Osteoblast (primary cell): ENCODE measurements at regions not wholly inside any gene's neighbourhood (a gene's known extent, or its start where the extent isn't known, plus 50 kb on each side); places are given as distances from the start of the nearest gene placed in this dataset.
"Not testable (repeated sequence)": the region's sequence is repeated elsewhere in the genome, so short reads cannot be mapped to it uniquely, and the experiment has no call there.

Experiments used
- DNase-seq: peaks from one replicate; pipeline ENCODE4 v3.0.0; 2011; ENCODE audit warnings: low spot score, mixed read lengths; ENCODE audit not compliant: insufficient read length; ENCODE audit errors: missing footprints
- H2AFZ ChIP-seq: 2 replicates; pipeline ENCODE4 v1.6.0; 2011; ENCODE audit warnings: mild to moderate bottlenecking, low read length
- H3K27ac ChIP-seq: 2 replicates; pipeline ENCODE4 v1.5.1; 2011; ENCODE audit warnings: mild to moderate bottlenecking, low read depth, low read length, moderate library complexity
- H3K27me3 ChIP-seq: 2 replicates; pipeline ENCODE4 v1.6.0; 2012; ENCODE audit warnings: mild to moderate bottlenecking, control low read depth, inconsistent platforms, low read length, moderate library complexity; ENCODE audit not compliant: insufficient read depth
- H3K36me3 ChIP-seq: 2 replicates; pipeline ENCODE4 v1.5.1; 2011; ENCODE audit warnings: mild to moderate bottlenecking, low read length, control low read depth, moderate library complexity; ENCODE audit not compliant: insufficient read depth
- H3K4me1 ChIP-seq: 2 replicates; pipeline ENCODE4 v1.5.1; 2011; ENCODE audit warnings: mild to moderate bottlenecking, low read length, control low read depth, moderate library complexity; ENCODE audit not compliant: insufficient read depth
- H3K4me2 ChIP-seq: 2 replicates; pipeline ENCODE4 v1.6.0; 2011; ENCODE audit warnings: mild to moderate bottlenecking, low read length; ENCODE audit not compliant: insufficient read depth
- H3K4me3 ChIP-seq: fragments of 200-600 bp; sonication (generic); 3 replicates; pipeline ENCODE4 v1.5.1; 2012; ENCODE audit warnings: mild to moderate bottlenecking, low read length, inconsistent platforms; ENCODE audit not compliant: insufficient read depth
- H3K79me2 ChIP-seq: 2 replicates; pipeline ENCODE4 v1.6.0; 2012; ENCODE audit warnings: mild to moderate bottlenecking, low read length, control low read depth, inconsistent platforms; ENCODE audit not compliant: insufficient read depth
- H3K9me3 ChIP-seq: 2 replicates; pipeline ENCODE4 v1.5.1; 2011; ENCODE audit warnings: low read depth, low read length, control low read depth
- H4K20me1 ChIP-seq: 2 replicates; pipeline ENCODE4 v1.6.0; 2012; ENCODE audit warnings: mild to moderate bottlenecking, low read length, control low read depth; ENCODE audit not compliant: insufficient read depth
- CTCF ChIP-seq: IDR thresholded peaks from 2 replicates; pipeline ENCODE4 v1.5.1; 2011; ENCODE audit warnings: mild to moderate bottlenecking, low read depth, low read length, moderate library complexity; ENCODE audit errors: extremely low read depth

- H3K27me3 ChIP-seq, result peaks cover 19% of the 10 kb centered on the region
- H3K79me2 ChIP-seq, result no peaks in the 10 kb centered on the region
- no peak overlapping the region for H3K4me3 ChIP-seq
- no peaks in the 10 kb centered on the region for H4K20me1 ChIP-seq
- peak overlapping the region; percentile 6 for H2AFZ ChIP-seq
- H3K4me1 ChIP-seq, result no peaks in the 10 kb centered on the region
- H3K36me3 ChIP-seq, result no peaks in the 10 kb centered on the region
- DNase-seq, result peak; percentile 32
- no peak overlapping the region for H3K4me2 ChIP-seq
- no peaks in the 10 kb centered on the region for H3K9me3 ChIP-seq
- TF ChIP-seq CTCF, result no peak
- no peak overlapping the region for H3K27ac ChIP-seq
Measured at GRCh38 chr2:64899081-64899865, 89.9 kb upstream of the SLC1A4 start.

DNA sequence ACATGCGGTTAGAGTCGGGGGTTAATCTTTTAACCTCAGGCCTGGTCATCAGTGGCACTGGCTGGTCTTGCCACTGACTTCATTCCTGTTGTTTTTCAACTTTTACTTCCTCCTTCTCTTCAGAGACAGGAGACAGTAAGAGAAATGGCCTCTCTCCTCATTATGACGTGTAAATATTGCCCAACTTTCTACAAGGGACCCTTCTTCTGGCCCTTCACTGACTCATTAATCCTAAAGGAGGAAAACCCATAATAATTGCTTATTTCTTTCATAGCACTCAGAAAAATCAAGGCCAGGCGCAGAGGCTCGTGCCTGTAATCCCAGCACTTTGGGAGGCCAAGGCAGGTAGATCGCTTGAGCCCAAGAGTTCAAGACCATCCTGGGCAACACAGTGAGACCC lies 89.3 kb upstream of the SLC1A4 start:
- H3K27ac ChIP-seq, DNase-seq, H3K4me1 ChIP-seq, H3K79me2 ChIP-seq, H2AFZ ChIP-seq, H3K4me3 ChIP-seq, H4K20me1 ChIP-seq, H3K9me3 ChIP-seq, H3K4me2 ChIP-seq, H3K36me3 ChIP-seq: not testable (repeated sequence)
- peaks cover 24% of the 10 kb centered on the region for H3K27me3 ChIP-seq

GRCh38 chr2:64904413-64905329 lies 84.5 kb upstream of the SLC1A4 start:
- Histone ChIP-seq H3K36me3 (no peaks in the 10 kb centered on the region), H3K4me2 (no peak overlapping the region), H3K4me3 (no peak overlapping the region), H3K79me2 (no peaks in the 10 kb centered on the region), H2AFZ (no peak overlapping the region), H4K20me1 (no peaks in the 10 kb centered on the region), H3K27me3 (peaks cover 39% of the 10 kb centered on the region), H3K9me3 (no peaks in the 10 kb centered on the region), H3K27ac (no peak overlapping the region), H3K4me1 (no peaks in the 10 kb centered on the region)
- TF ChIP-seq CTCF, result no peak
- DNase-seq, result no peak

- H3K36me3 ChIP-seq, result no peaks in the 10 kb centered on the region
- no peaks in the 10 kb centered on the region for H4K20me1 ChIP-seq
- H3K27me3 ChIP-seq, result peaks cover 40% of the 10 kb centered on the region
- no peak overlapping the region for H3K4me3 ChIP-seq
- no peak for DNase-seq
- no peaks in the 10 kb centered on the region for H3K4me1 ChIP-seq
- TF ChIP-seq CTCF, result no peak
- H3K9me3 ChIP-seq, result no peaks in the 10 kb centered on the region
- H2AFZ ChIP-seq, result no peak overlapping the region
- H3K4me2 ChIP-seq, result no peak overlapping the region
- H3K79me2 ChIP-seq, result no peaks in the 10 kb centered on the region
- no peak overlapping the region for H3K27ac ChIP-seq
Measured at GRCh38 chr2:64905338-64906024, 83.7 kb upstream of the SLC1A4 start.
